SU-DHL-6 (cell line): ENCODE measurements at regions not wholly inside any gene's neighbourhood (a gene's known extent, or its start where the extent isn't known, plus 50 kb on each side); places are given as distances from the start of the nearest gene placed in this dataset.
"Not testable (repeated sequence)": the region's sequence is repeated elsewhere in the genome, so short reads cannot be mapped to it uniquely, and the experiment has no call there.

ENCODE experiments used
- H2AFZ ChIP-seq: fragments of 200-600 bp; sonication (generic); 2 replicates; pipeline ENCODE4 v1.6.1; 2014; ENCODE audit warnings: low read depth, mild to moderate bottlenecking, moderate library complexity, mixed read lengths, antibody characterized with exemption, low read length; ENCODE audit not compliant: severe bottlenecking
- H3F3A ChIP-seq: fragments of 200-600 bp; shearing (Covaris generic); 2 replicates; pipeline ENCODE4 v1.6.0; 2016; ENCODE audit warnings: antibody characterized with exemption, mild to moderate bottlenecking; ENCODE audit not compliant: insufficient read depth
- H3K27ac ChIP-seq: fragments of 200-600 bp; sonication (generic); 2 replicates; pipeline ENCODE4 v1.5.1; 2016; ENCODE audit warnings: low read depth, mild to moderate bottlenecking, low read length, moderate library complexity, mixed read lengths
- H3K27me3 ChIP-seq: fragments of 200-600 bp; sonication (generic), shearing (Covaris generic); 2 replicates; pipeline ENCODE4 v1.6.0; 2014; ENCODE audit warnings: mild to moderate bottlenecking, low read length
- H3K36me3 ChIP-seq: fragments of 200-600 bp; sonication (generic); 2 replicates; pipeline ENCODE4 v1.6.1; 2014; ENCODE audit warnings: mild to moderate bottlenecking, low read length, mixed read lengths
- H3K4me2 ChIP-seq: fragments of 300-600, 200-600 bp; shearing (Covaris generic), sonication (generic); 2 replicates; pipeline ENCODE4 v1.6.0; 2014; ENCODE audit warnings: low read length, low read depth, mild to moderate bottlenecking; ENCODE audit not compliant: poor library complexity, severe bottlenecking
- H3K4me3 ChIP-seq: fragments of 200-600 bp; sonication (generic); 2 replicates; pipeline ENCODE4 v1.5.1; 2014; ENCODE audit warnings: antibody characterized with exemption, low read length, mild to moderate bottlenecking, mixed read lengths; ENCODE audit not compliant: insufficient read depth, poor library complexity, severe bottlenecking
- H3K79me2 ChIP-seq: fragments of 200-600 bp; sonication (generic); 2 replicates; pipeline ENCODE4 v1.6.1; 2014; ENCODE audit warnings: mild to moderate bottlenecking, low read length, moderate library complexity; ENCODE audit not compliant: insufficient read depth
- H3K9ac ChIP-seq: fragments of 200-600 bp; sonication (generic); 2 replicates; pipeline ENCODE4 v1.7.0; 2014; ENCODE audit warnings: mild to moderate bottlenecking, low read length
- H3K9me2 ChIP-seq: fragments of 200-600 bp; sonication (generic); replicated peaks from 2 replicates; pipeline ENCODE4 v1.6.1; 2014; ENCODE audit warnings: low read length; ENCODE audit not compliant: insufficient read depth
- H3K9me3 ChIP-seq: fragments of 200-600 bp; sonication (generic); 2 replicates; pipeline ENCODE4 v1.6.1; 2014; ENCODE audit warnings: low read length, mixed read lengths; ENCODE audit not compliant: insufficient read depth
- H4K20me1 ChIP-seq: fragments of 200-600 bp; sonication (generic); 2 replicates; pipeline ENCODE4 v1.6.1; 2014; ENCODE audit warnings: low read depth, mild to moderate bottlenecking, antibody characterized with exemption, low read length, moderate library complexity, mixed read lengths
- EZH2phosphoT487 ChIP-seq: fragments of 200-600 bp; sonication (generic), shearing (Covaris generic); conservative IDR thresholded peaks from 2 replicates; pipeline ENCODE4 v1.6.1; 2018; ENCODE audit warnings: mild to moderate bottlenecking, antibody characterized with exemption, low read length, moderate library complexity, mixed read lengths
- TF ChIP-seq, protein P1 (sequence below): fragments of 200-600 bp; sonication (generic); IDR thresholded peaks from one replicate; pipeline ENCODE4 v1.5.1; 2017; ENCODE audit warnings: antibody characterized with exemption, mild to moderate bottlenecking, low read length, moderate library complexity; ENCODE audit not compliant: insufficient read depth, poor library complexity, severe bottlenecking

DNA sequence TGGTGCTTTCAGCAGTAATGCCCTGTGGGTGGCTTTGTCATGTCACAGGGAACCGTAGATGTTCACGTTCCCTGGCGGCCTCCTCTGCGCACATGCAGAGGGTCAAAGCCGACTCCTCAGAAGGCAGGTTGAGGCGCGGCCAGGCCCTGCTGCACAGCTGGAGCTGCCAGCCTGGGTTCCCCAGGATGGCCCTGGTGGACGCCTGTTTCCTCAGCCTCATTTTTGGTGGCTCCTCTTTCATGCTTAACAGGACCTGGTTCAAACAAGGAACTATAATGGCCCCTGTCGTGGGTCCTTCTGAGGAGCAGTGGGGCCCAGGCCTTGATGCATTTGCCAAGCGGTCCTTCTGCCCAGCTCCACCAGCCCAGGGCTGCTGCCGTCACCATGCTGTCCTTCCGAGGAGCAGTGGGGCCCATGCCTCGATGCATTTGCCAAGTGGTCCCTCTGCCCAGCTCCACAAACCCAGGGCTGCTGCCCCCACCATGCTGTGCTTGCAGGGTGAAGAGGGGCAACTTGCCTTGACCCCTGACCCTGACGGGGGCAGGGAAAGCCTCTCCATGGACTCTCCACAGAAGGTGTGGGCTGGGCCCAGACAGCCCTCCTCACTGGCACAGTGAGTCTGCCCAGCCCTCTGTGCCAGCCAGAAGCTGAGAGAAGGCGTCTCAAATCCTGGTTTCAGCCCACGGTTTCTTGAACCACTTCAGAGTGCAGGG is 338.2 kb downstream of the TCERG1L start:
- Histone ChIP-seq H3K9me2 (no peaks in the 10 kb centered on the region), H3K9ac (no peak overlapping the region), H3K4me3 (no peak overlapping the region), H2AFZ (no peak overlapping the region), H3K27ac (no peak overlapping the region), H4K20me1 (no peaks in the 10 kb centered on the region), H3K36me3 (no peaks in the 10 kb centered on the region), H3F3A (no peaks in the 10 kb centered on the region), H3K9me3 (no peaks in the 10 kb centered on the region), H3K79me2 (no peaks in the 10 kb centered on the region), H3K4me2 (no peak overlapping the region), H3K27me3 (no peaks in the 10 kb centered on the region; the same call in 1 of the 2 replicates)
- TF ChIP-seq EZH2phosphoT487: no peak
- TF ChIP-seq, protein P1, sequence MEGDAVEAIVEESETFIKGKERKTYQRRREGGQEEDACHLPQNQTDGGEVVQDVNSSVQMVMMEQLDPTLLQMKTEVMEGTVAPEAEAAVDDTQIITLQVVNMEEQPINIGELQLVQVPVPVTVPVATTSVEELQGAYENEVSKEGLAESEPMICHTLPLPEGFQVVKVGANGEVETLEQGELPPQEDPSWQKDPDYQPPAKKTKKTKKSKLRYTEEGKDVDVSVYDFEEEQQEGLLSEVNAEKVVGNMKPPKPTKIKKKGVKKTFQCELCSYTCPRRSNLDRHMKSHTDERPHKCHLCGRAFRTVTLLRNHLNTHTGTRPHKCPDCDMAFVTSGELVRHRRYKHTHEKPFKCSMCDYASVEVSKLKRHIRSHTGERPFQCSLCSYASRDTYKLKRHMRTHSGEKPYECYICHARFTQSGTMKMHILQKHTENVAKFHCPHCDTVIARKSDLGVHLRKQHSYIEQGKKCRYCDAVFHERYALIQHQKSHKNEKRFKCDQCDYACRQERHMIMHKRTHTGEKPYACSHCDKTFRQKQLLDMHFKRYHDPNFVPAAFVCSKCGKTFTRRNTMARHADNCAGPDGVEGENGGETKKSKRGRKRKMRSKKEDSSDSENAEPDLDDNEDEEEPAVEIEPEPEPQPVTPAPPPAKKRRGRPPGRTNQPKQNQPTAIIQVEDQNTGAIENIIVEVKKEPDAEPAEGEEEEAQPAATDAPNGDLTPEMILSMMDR: no peak

DNA sequence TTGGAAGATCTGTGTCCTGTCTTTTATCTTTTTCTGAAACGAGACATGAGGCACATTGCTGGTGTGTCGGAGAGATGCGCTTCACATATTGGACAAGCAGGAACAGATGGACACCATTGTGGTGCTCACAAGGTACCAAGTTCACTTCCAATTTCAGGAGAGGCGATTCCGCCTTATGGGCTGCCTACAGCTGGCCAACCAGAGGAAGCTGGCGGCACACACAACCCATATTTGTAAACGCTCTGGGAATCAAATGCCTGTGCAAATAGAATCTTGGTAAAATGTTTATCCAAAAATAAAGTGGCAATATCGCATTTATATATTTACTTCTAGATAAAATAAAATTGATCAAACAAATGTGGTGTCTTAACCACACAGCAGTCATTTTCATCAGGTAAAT is 337.4 kb downstream of the TCERG1L start:
- Histone ChIP-seq H3K27ac (no peak overlapping the region), H3K9me2 (no peaks in the 10 kb centered on the region), H3K9me3 (no peaks in the 10 kb centered on the region), H3K4me2 (no peak overlapping the region), H3K27me3 (no peaks in the 10 kb centered on the region), H3K4me3 (no peak overlapping the region), H3K9ac (no peak overlapping the region), H4K20me1 (no peaks in the 10 kb centered on the region), H3F3A (no peaks in the 10 kb centered on the region), H3K79me2 (no peaks in the 10 kb centered on the region), H3K36me3 (no peaks in the 10 kb centered on the region), H2AFZ (no peak overlapping the region)
- TF ChIP-seq, protein P1: no peak
- no peak for TF ChIP-seq EZH2phosphoT487

DNA sequence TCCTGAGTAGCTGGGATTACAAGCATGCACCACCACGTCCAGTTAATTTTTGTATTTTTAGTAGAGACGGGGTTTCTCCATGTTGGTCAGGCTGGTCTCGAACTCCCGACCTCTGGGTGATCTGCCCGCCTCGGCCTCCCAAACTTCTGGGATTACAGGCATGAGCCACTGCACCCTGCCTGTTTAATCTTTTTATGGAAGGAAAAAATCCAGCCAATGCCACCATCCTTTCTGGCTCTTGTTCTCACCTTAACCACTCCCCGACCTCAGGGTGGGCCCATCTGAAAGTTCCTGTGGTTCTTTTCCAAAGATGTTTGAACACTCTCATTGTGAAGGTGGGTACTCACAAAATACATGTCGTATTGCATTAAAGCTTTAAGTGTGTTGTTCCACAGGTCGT is 336.2 kb downstream of the TCERG1L start:
- H3K27ac ChIP-seq, H3K79me2 ChIP-seq, H3K9me3 ChIP-seq, H3K4me3 ChIP-seq, H3K4me2 ChIP-seq, H4K20me1 ChIP-seq, H3F3A ChIP-seq, H2AFZ ChIP-seq, H3K9ac ChIP-seq, H3K36me3 ChIP-seq, H3K9me2 ChIP-seq, H3K27me3 ChIP-seq: not testable (repeated sequence)

DNA sequence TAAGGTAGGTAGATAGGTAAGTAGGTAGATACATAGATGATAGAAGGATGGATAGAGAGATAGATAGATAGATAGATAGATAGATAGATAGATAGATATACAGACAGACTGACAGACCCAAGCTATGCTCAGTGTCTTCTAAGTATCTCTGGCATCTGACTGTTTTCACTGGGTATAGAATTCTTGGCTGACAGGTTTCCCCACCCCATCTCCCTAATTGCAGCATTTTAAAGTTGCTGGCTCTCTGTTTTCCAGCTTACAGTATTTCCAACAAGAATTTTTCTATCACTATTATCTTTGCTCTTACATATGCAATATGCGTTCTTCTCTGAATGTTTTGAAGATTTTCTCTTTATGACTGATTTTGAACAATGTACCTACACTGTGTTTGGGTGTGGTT is 328.7 kb downstream of the TCERG1L start:
- TF ChIP-seq, protein P1: no peak
- TF ChIP-seq EZH2phosphoT487: no peak

More for the DNA sequence above, 328.7 kb downstream of the TCERG1L start:
- no peaks in the 10 kb centered on the region for H3K79me2 ChIP-seq
- H3K36me3 ChIP-seq: no peaks in the 10 kb centered on the region
- no peaks in the 10 kb centered on the region for H3K9me2 ChIP-seq
- no peak overlapping the region for H2AFZ ChIP-seq
- no peak overlapping the region for H3K27ac ChIP-seq
- no peaks in the 10 kb centered on the region for H4K20me1 ChIP-seq
- no peaks in the 10 kb centered on the region for H3F3A ChIP-seq
- no peaks in the 10 kb centered on the region for H3K9me3 ChIP-seq
- no peak overlapping the region for H3K4me2 ChIP-seq
- H3K27me3 ChIP-seq: no peaks in the 10 kb centered on the region
- no peak overlapping the region for H3K9ac ChIP-seq
- H3K4me3 ChIP-seq: no peak overlapping the region
